K562 (cell line): ENCODE measurements at regions not wholly inside any gene's neighbourhood (a gene's known extent, or its start where the extent isn't known, plus 50 kb on each side); places are given as distances from the start of the nearest gene placed in this dataset.

Source experiments
- CREB1 ChIP-seq, 2 experiments: sonication (generic) in 1 of 2; formaldehyde crosslinking in 1 of 2; IDR thresholded peaks; 2 replicates each; pipeline versions ENCODE4 v1.6.1 to v1.8.0; 2012 to 2022; ENCODE audit warnings: inconsistent platforms in 1 of 2, mild to moderate bottlenecking in 1 of 2, missing genetic modification reagents in 1 of 2, moderate library complexity in 1 of 2
- HLTF ChIP-seq: fragments of 450-650 bp; IDR thresholded peaks from 2 replicates; pipeline ENCODE4 v1.6.1; 2016
- PHF21A ChIP-seq: fragments of 450-650 bp; IDR thresholded peaks from 2 replicates; pipeline ENCODE4 v1.6.1; 2017; ENCODE audit warnings: low read depth, borderline replicate concordance
- RBM17 ChIP-seq: fragments of 200-400 bp; formaldehyde crosslinking; IDR thresholded peaks from 2 replicates; pipeline ENCODE4 v1.6.1; 2017; ENCODE audit warnings: low read depth, mild to moderate bottlenecking, low read length, borderline replicate concordance
- SMARCA4 ChIP-seq: fragments of 450-650 bp; IDR thresholded peaks from 2 replicates; pipeline ENCODE4 v1.6.1; 2016
- TSC22D4 ChIP-seq: fragments of 450-650 bp; IDR thresholded peaks from 2 replicates; pipeline ENCODE4 v1.6.1; 2016; ENCODE audit warnings: missing genetic modification characterization, missing biosample characterization, control low read depth
- ZFX ChIP-seq: sonication (generic); formaldehyde crosslinking; IDR thresholded peaks from 2 replicates; pipeline ENCODE4 v1.8.0; 2022; ENCODE audit warnings: mild to moderate bottlenecking, missing genetic modification reagents, moderate library complexity
- ZNF274 ChIP-seq: IDR thresholded peaks from 2 replicates; pipeline ENCODE4 v1.6.1; 2011; ENCODE audit warnings: low read depth, mild to moderate bottlenecking, low read length, moderate library complexity, borderline replicate concordance
- TF ChIP-seq, protein P1 (sequence below): fragments of 450-650 bp; IDR thresholded peaks from 2 replicates; pipeline ENCODE4 v1.6.1; 2017; ENCODE audit warnings: antibody characterized with exemption, mild to moderate bottlenecking

DNA sequence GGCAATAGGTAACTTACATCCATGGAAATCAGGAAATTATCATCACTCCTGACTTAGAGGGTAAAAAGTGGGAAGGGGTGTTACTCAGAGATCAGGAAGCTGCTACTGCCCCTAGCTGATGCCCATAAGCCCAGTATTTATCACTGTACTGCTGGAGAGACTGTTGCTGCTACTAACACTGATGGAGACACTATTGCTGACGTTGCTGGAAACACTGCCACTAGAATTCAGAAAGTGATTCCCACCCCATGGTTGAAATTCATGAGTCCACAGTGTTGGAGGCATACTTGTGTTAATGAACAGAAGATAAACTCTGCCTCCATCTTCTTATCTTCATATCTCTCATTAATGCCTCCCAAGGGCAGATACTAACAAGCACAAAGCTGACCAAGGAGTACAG is 97.6 kb downstream of the MTX3 start:
- TF ChIP-seq PHF21A (no peak), CREB1 (IDR thresholded peaks at IDR 0.05) (no peak), CREB1 (CRISPR knock-in tag; IDR thresholded peaks at IDR 0.05) (no peak), SMARCA4 (no peak), ZFX (CRISPR knock-in tag) (no peak), ZNF274 (no peak), TSC22D4 (tag) (no peak), RBM17 (no peak), HLTF (no peak)
- TF ChIP-seq, protein P1, sequence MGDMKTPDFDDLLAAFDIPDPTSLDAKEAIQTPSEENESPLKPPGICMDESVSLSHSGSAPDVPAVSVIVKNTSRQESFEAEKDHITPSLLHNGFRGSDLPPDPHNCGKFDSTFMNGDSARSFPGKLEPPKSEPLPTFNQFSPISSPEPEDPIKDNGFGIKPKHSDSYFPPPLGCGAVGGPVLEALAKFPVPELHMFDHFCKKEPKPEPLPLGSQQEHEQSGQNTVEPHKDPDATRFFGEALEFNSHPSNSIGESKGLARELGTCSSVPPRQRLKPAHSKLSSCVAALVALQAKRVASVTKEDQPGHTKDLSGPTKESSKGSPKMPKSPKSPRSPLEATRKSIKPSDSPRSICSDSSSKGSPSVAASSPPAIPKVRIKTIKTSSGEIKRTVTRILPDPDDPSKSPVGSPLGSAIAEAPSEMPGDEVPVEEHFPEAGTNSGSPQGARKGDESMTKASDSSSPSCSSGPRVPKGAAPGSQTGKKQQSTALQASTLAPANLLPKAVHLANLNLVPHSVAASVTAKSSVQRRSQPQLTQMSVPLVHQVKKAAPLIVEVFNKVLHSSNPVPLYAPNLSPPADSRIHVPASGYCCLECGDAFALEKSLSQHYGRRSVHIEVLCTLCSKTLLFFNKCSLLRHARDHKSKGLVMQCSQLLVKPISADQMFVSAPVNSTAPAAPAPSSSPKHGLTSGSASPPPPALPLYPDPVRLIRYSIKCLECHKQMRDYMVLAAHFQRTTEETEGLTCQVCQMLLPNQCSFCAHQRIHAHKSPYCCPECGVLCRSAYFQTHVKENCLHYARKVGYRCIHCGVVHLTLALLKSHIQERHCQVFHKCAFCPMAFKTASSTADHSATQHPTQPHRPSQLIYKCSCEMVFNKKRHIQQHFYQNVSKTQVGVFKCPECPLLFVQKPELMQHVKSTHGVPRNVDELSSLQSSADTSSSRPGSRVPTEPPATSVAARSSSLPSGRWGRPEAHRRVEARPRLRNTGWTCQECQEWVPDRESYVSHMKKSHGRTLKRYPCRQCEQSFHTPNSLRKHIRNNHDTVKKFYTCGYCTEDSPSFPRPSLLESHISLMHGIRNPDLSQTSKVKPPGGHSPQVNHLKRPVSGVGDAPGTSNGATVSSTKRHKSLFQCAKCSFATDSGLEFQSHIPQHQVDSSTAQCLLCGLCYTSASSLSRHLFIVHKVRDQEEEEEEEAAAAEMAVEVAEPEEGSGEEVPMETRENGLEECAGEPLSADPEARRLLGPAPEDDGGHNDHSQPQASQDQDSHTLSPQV: no peak
